Panc1 (cell line): ENCODE measurements at regions not wholly inside any gene's neighbourhood (a gene's known extent, or its start where the extent isn't known, plus 50 kb on each side); places are given as distances from the start of the nearest gene placed in this dataset.

ENCODE experiments used
- POLR2AphosphoS5 ChIP-seq: IDR thresholded peaks from 2 replicates; pipeline ENCODE4 v1.6.1; 2012; ENCODE audit warnings: mild to moderate bottlenecking, low read depth, low read length, moderate library complexity
- REST ChIP-seq, 2 experiments: IDR thresholded peaks; 2 replicates each; pipeline ENCODE4 v1.6.1; 2011 to 2012; ENCODE audit warnings: low read depth in 2 of 2, control low read depth in 1 of 2, low read length in 1 of 2, mild to moderate bottlenecking in 1 of 2, moderate library complexity in 1 of 2; ENCODE audit not compliant: insufficient read depth in 1 of 2
- SIN3A ChIP-seq: IDR thresholded peaks from 2 replicates; pipeline ENCODE4 v1.6.1; 2012; ENCODE audit warnings: low read depth, mild to moderate bottlenecking, low read length, moderate library complexity, borderline replicate concordance; ENCODE audit not compliant: insufficient read depth
- TF ChIP-seq, protein P1 (sequence below): fragments of 450-650 bp; IDR thresholded peaks from 2 replicates; pipeline ENCODE4 v1.5.1; 2017; ENCODE audit warnings: mild to moderate bottlenecking

- TF ChIP-seq, protein P1, sequence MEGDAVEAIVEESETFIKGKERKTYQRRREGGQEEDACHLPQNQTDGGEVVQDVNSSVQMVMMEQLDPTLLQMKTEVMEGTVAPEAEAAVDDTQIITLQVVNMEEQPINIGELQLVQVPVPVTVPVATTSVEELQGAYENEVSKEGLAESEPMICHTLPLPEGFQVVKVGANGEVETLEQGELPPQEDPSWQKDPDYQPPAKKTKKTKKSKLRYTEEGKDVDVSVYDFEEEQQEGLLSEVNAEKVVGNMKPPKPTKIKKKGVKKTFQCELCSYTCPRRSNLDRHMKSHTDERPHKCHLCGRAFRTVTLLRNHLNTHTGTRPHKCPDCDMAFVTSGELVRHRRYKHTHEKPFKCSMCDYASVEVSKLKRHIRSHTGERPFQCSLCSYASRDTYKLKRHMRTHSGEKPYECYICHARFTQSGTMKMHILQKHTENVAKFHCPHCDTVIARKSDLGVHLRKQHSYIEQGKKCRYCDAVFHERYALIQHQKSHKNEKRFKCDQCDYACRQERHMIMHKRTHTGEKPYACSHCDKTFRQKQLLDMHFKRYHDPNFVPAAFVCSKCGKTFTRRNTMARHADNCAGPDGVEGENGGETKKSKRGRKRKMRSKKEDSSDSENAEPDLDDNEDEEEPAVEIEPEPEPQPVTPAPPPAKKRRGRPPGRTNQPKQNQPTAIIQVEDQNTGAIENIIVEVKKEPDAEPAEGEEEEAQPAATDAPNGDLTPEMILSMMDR = no peak
- TF ChIP-seq REST (IDR thresholded peaks at IDR 0.05; ENCODE audit: insufficient read depth in 1 of 2, low read depth in 2 of 2, low read length in 1 of 2) = no peak
- no peak for TF ChIP-seq POLR2AphosphoS5
- no peak for TF ChIP-seq SIN3A
Observed at GRCh38 chr14:80124794-80125193, 86.5 kb downstream of the DIO2 start.
